ENCODE measurements at regions not wholly inside any gene's neighbourhood (a gene's known extent, or its start where the extent isn't known, plus 50 kb on each side); places are given as distances from the start of the nearest gene placed in this dataset.

GRCh38 chr19:28170066-28170465 lies 1042.9 kb downstream of the UQCRFS1 start:
- TF ChIP-seq CTCF (conservative IDR thresholded peaks at IDR 0.05; ENCODE audit: low read depth, low read length) = no peak
- TF ChIP-seq EZH2 (IDR thresholded peaks at IDR 0.05; ENCODE audit: borderline replicate concordance, low read depth, low read length, poor library complexity, severe bottlenecking) = no peak
